ENCODE measurements at regions not wholly inside any gene's neighbourhood (a gene's known extent, or its start where the extent isn't known, plus 50 kb on each side); places are given as distances from the start of the nearest gene placed in this dataset.
A peak's percentile ranks its signal among the peaks of the same experiment; 100 is the strongest.
"Not testable (repeated sequence)": the region's sequence is repeated elsewhere in the genome, so short reads cannot be mapped to it uniquely, and the experiment has no call there.

DNA sequence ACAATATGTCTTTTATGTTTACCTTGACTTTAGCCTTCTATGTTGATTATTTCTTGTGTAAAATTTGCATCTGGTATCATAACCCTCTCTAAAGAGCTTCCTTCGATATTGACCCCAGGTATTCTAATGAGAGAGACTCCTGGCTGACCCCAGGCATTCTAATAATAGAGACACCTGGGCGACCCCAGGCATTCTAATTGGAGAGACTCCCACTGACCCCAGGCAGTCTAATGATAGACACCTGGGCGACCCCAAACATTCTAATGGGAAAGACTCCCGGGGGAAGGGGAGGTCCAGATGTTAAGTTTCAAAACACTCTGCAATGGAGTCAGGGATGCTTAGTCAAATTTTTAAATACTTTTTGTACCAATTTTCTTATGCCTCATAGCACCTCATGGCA is 726.4 kb downstream of the COL12A1 start:
- TF ChIP-seq, protein P1, sequence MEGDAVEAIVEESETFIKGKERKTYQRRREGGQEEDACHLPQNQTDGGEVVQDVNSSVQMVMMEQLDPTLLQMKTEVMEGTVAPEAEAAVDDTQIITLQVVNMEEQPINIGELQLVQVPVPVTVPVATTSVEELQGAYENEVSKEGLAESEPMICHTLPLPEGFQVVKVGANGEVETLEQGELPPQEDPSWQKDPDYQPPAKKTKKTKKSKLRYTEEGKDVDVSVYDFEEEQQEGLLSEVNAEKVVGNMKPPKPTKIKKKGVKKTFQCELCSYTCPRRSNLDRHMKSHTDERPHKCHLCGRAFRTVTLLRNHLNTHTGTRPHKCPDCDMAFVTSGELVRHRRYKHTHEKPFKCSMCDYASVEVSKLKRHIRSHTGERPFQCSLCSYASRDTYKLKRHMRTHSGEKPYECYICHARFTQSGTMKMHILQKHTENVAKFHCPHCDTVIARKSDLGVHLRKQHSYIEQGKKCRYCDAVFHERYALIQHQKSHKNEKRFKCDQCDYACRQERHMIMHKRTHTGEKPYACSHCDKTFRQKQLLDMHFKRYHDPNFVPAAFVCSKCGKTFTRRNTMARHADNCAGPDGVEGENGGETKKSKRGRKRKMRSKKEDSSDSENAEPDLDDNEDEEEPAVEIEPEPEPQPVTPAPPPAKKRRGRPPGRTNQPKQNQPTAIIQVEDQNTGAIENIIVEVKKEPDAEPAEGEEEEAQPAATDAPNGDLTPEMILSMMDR (IDR thresholded peaks at IDR 0.05; ENCODE audit: insufficient read depth, low read depth, low read length): no peak
- DNase-seq (ENCODE audit: low read depth): no peak
- H3K4me3 ChIP-seq (ENCODE audit: low read depth, low read length): no peak overlapping the region

DNA sequence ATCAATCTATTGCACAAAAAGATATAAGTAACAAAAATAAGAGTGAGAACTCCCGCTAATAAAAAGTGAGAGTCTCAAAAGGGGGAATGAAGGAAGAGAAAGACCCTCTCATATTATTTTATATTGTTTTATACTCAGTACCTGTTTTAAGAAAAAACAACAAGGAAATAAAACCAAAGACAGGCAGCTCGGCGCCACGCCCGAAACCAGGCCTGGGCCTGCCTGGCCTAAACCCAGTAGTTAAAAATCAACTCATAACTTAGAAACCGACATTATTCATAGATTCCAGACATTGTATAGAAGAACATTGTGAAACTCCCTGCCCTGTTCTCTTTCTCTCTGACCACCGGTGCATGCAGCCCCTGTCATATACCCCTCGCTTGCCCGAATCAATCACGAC is 731.8 kb downstream of the COL12A1 start:
- DNase-seq (ENCODE audit: low read depth); H3K4me3 ChIP-seq (ENCODE audit: low read depth, low read length): not testable (repeated sequence)

DNA sequence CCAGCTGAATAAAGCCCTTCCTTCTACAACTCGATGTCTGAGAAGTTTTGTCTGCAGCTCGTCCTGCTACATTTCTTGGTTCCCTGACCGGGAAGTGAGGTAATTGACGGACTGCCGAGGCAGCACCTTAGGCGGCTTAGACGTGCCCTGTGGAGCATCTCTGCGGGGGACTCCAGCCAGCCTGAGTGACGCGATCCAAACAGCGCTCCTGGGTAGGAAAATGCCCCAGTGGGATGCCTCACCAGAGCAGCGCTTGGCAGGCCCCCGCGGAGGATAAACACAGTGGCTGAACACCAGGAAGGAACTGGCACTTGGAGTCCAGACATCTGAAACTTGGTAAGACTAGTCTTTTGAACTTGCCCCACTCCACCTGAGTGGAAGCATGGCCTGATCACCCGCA is 737.3 kb downstream of the COL12A1 start:
- DNase-seq (ENCODE audit: low read depth); H3K4me3 ChIP-seq (ENCODE audit: low read depth, low read length): not testable (repeated sequence)

DNA sequence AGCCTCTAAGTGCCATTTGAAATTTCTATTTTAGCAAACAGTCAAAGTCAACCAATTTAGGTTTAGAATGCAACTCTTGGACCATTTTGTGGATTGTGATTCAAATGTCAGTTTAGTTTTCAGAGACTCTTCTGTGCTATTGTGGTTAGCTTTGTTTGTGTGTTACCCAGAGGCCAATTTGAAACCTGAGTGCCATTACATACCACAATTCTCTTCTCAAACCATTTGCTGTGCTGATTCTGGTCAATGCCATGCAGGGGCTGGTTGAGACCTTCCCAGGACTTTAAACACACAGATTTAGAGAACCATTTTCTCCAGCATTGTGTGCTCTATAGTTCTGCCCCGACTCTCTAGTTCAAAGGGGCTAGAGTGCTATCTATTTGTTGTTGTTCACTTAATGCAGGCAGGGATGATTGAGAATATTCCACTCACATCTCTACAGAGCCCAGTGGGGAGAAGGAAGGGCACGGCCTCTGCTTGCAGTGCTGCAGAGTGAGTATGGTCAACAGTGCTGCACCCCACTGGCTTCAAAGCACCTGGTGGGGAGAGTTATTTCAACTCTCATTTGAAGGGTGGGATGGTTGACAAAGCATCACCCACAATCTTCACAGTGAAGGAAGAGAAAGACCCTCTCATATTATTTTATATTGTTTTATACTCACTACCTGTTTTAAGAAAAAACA is 738.2 kb downstream of the COL12A1 start:
- no peak for DNase-seq (ENCODE audit: low read depth)
- TF ChIP-seq, protein P1 (IDR thresholded peaks at IDR 0.05; ENCODE audit: insufficient read depth, low read depth, low read length): no peak
- H3K4me3 ChIP-seq (ENCODE audit: low read depth, low read length): no peak overlapping the region

DNA sequence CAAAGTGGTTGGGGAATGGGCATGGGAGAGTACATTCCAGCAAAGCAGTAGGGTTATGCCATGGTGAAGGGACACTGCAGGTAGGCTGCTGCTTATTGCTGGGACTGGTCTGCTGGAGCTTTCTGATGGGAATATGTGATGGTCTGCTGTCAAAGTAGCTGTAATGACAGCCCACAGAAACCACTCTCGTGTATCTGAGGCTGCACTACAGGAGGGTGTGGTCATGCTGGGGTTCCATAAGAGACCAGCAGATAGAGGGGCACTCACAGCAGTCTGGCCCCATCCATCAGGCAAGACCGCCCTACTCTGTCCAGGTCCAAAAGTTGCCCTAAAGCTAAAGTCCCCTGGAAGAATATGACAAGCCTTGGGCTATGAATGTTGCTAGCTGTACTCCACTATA is 739.3 kb downstream of the COL12A1 start:
- no peak for DNase-seq (ENCODE audit: low read depth)
- no peak overlapping the region for H3K4me3 ChIP-seq (ENCODE audit: low read depth, low read length)
- TF ChIP-seq, protein P1 (IDR thresholded peaks at IDR 0.05; ENCODE audit: insufficient read depth, low read depth, low read length): no peak

DNA sequence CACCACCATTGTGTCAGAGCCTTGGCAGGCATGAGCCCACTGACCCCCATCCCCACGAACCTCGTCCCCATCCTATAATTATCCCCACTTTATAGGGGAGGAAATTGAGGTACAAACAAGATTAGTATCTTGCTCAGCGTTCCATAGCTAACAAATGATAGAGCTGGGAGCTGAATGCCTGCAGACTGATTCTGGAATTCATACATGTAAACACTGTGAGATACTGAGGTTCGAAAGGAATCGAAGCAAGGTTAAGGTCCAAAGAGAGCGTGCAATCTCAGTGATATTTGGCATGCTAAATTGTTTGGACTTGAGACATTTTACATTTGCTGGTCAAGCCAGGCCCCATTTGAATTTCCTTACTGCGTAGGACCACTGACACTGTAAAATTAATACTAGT is 746.6 kb downstream of the COL12A1 start:
- TF ChIP-seq, protein P1 (IDR thresholded peaks at IDR 0.05; ENCODE audit: insufficient read depth, low read depth, low read length): no peak
- H3K4me3 ChIP-seq (ENCODE audit: low read depth, low read length): no peak overlapping the region
- DNase-seq (ENCODE audit: low read depth): no peak

DNA sequence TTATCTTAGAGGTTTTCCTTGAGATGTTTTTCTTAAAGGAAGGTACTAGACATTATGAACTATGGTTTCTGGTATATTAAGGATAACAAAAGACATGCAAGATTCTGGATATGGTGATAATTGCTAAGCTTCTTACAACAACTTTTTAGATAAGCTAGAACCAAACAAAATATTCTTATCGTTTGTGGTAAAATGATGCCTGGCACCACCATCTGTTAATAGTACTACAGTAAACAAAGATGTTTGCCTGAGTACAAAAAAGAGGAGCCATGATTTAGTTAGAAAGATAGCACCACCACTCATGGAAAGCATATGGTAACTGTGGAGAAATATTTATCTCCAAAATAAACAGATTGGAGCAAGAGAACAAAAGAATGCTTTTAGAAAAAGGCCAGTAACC is 747.3 kb downstream of the COL12A1 start:
- peak; percentile 18 for DNase-seq (ENCODE audit: low read depth)
- TF ChIP-seq, protein P1 (IDR thresholded peaks at IDR 0.05; ENCODE audit: insufficient read depth, low read depth, low read length): no peak
- no peak overlapping the region for H3K4me3 ChIP-seq (ENCODE audit: low read depth, low read length)

DNA sequence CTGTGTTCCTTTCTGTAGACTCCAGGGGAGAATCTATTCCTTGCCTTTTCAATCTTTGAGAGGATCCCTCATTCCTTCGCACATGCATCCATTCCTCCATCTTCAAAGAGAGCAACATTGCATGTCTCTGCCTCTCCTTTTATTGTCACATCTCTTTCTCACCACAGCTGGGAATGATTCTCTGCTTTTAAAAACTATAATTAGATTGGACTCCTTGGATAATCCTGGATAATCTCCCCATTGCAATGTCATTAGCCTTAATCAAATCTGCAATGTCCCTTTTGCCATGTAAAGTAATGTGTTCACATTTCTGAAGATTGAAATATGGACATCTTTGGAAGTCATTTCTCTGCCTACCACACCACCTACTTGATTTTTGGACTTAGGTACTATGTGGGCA is 750.1 kb downstream of the COL12A1 start:
- TF ChIP-seq, protein P1 (IDR thresholded peaks at IDR 0.05; ENCODE audit: insufficient read depth, low read depth, low read length): no peak
- DNase-seq (ENCODE audit: low read depth): no peak
- H3K4me3 ChIP-seq (ENCODE audit: low read depth, low read length): no peak overlapping the region

Data from fibroblast of villous mesenchyme (primary cell).